Mesenchymal stem cell (in vitro differentiated cells and primary cell): ENCODE measurements at regions not wholly inside any gene's neighbourhood (a gene's known extent, or its start where the extent isn't known, plus 50 kb on each side); places are given as distances from the start of the nearest gene placed in this dataset.

Source experiments
- DNase-seq: peaks from one replicate; pipeline ENCODE4 v3.0.0-alpha.2; 2013
- H2AFZ ChIP-seq: one replicate; pipeline ENCODE4 v1.6.1; 2013; ENCODE audit warnings: low read depth, mild to moderate bottlenecking, control low read depth, inconsistent platforms, low read length, moderate library complexity
- H2AK5ac ChIP-seq: 2 replicates; pipeline ENCODE4 v1.6.1; 2013; ENCODE audit warnings: low read length, moderate library complexity, mild to moderate bottlenecking, inconsistent platforms; ENCODE audit not compliant: severe bottlenecking
- H2BK120ac ChIP-seq: one replicate; pipeline ENCODE4 v1.6.1; 2013; ENCODE audit warnings: low read depth, mild to moderate bottlenecking, inconsistent platforms, low read length, moderate library complexity
- H2BK12ac ChIP-seq, 2 experiments: one replicate each; pipeline ENCODE4 v1.6.1; 2013; ENCODE audit warnings: inconsistent platforms in 2 of 2, low read length in 2 of 2, mild to moderate bottlenecking in 2 of 2, moderate library complexity in 2 of 2, control low read depth in 1 of 2
- H2BK15ac ChIP-seq: one replicate; pipeline ENCODE4 v1.6.1; 2013; ENCODE audit warnings: mild to moderate bottlenecking, low read depth, inconsistent platforms; ENCODE audit not compliant: poor library complexity, severe bottlenecking
- H2BK5ac ChIP-seq: 2 replicates; pipeline ENCODE4 v1.6.1; 2013; ENCODE audit warnings: low read depth, mild to moderate bottlenecking, low read length, control low read depth, inconsistent platforms; ENCODE audit not compliant: poor library complexity, severe bottlenecking
- H3K14ac ChIP-seq, 2 experiments: one replicate each; pipeline ENCODE4 v1.6.1; 2013; ENCODE audit warnings: inconsistent platforms in 2 of 2, low read length in 2 of 2, control low read depth in 1 of 2, mild to moderate bottlenecking in 1 of 2, moderate library complexity in 1 of 2
- H3K18ac ChIP-seq, 2 experiments: one replicate each; pipeline ENCODE4 v1.6.1; 2013; ENCODE audit warnings: inconsistent platforms in 2 of 2, low read length in 2 of 2, control low read depth in 1 of 2, low read depth in 1 of 2, mild to moderate bottlenecking in 1 of 2
- H3K23ac ChIP-seq, 2 experiments: one replicate each; pipeline ENCODE4 v1.6.1; 2013; ENCODE audit warnings: inconsistent platforms in 2 of 2, low read length in 2 of 2, mild to moderate bottlenecking in 2 of 2, moderate library complexity in 2 of 2, control low read depth in 1 of 2
- H3K27ac ChIP-seq: 2 replicates; pipeline ENCODE4 v1.5.1; 2013; ENCODE audit warnings: mild to moderate bottlenecking, moderate library complexity, low read length, control low read depth, inconsistent platforms; ENCODE audit not compliant: poor library complexity, severe bottlenecking
- H3K27me3 ChIP-seq, 2 experiments: 2 replicates each; pipeline versions ENCODE4 v1.6.1 to v1.7.0; 2013; ENCODE audit warnings: low read length in 2 of 2, mild to moderate bottlenecking in 2 of 2, moderate library complexity in 2 of 2, control low read depth in 1 of 2, inconsistent platforms in 1 of 2; ENCODE audit not compliant: control insufficient read depth in 1 of 2, insufficient read depth in 1 of 2
- H3K36me3 ChIP-seq, 2 experiments: 2 replicates each; pipeline versions ENCODE4 v1.6.1 to v1.7.0; 2013; ENCODE audit warnings: low read length in 2 of 2, control low read depth in 1 of 2, inconsistent platforms in 1 of 2, low read depth in 1 of 2, mild to moderate bottlenecking in 1 of 2; ENCODE audit not compliant: insufficient read depth in 2 of 2, control insufficient read depth in 1 of 2
- H3K4ac ChIP-seq, 2 experiments: one replicate each; pipeline ENCODE4 v1.6.1; 2013; ENCODE audit warnings: inconsistent platforms in 2 of 2, low read length in 2 of 2, mild to moderate bottlenecking in 2 of 2, moderate library complexity in 2 of 2, control low read depth in 1 of 2, low read depth in 1 of 2
- H3K4me1 ChIP-seq: 2 replicates; pipeline ENCODE4 v1.6.1; 2013; ENCODE audit warnings: low read depth, low read length, control low read depth; ENCODE audit not compliant: control insufficient read depth, insufficient read depth
- H3K4me2 ChIP-seq: 2 replicates; pipeline ENCODE4 v1.6.1; 2013; ENCODE audit warnings: low read length, mild to moderate bottlenecking, inconsistent platforms; ENCODE audit not compliant: poor library complexity, severe bottlenecking
- H3K4me3 ChIP-seq, 2 experiments: 2 replicates each; pipeline versions ENCODE4 v1.5.1 to v1.7.0; 2013; ENCODE audit warnings: low read length in 2 of 2, mild to moderate bottlenecking in 2 of 2, control low read depth in 1 of 2, low read depth in 1 of 2; ENCODE audit not compliant: insufficient read depth in 1 of 2
- H3K79me1 ChIP-seq: replicated peaks from 2 replicates; pipeline ENCODE4 v1.6.1; 2013; ENCODE audit warnings: mild to moderate bottlenecking, control low read depth, low read length, inconsistent platforms; ENCODE audit not compliant: poor library complexity, severe bottlenecking
- H3K9ac ChIP-seq: 2 replicates; pipeline ENCODE4 v1.7.0; 2013; ENCODE audit warnings: mild to moderate bottlenecking, low read length, moderate library complexity
- H3K9me3 ChIP-seq: 2 replicates; pipeline ENCODE4 v1.7.0; 2013; ENCODE audit warnings: mild to moderate bottlenecking, low read length; ENCODE audit not compliant: control insufficient read depth
- H4K8ac ChIP-seq: one replicate; pipeline ENCODE4 v1.6.1; 2013; ENCODE audit warnings: inconsistent platforms, mild to moderate bottlenecking, low read length, moderate library complexity
- H4K91ac ChIP-seq: one replicate; pipeline ENCODE4 v1.6.1; 2013; ENCODE audit warnings: mild to moderate bottlenecking, low read length, inconsistent platforms
- WGBS: methylation state at CpG from one replicate; pipeline ENCODE4 v1.1.7; 2013; ENCODE audit warnings: mixed read lengths; 5-methylcytosine and 5-hydroxymethylcytosine counted together

GRCh38 chr12:111196532-111196931 is 172.4 kb downstream of the PHETA1 start:
- no peak overlapping the region for H3K18ac ChIP-seq
- H2AFZ ChIP-seq = no peak overlapping the region
- H3K14ac ChIP-seq = no peak overlapping the region
- no peak overlapping the region for H3K27ac ChIP-seq
- no peaks in the 10 kb centered on the region for H3K36me3 ChIP-seq
- no peak overlapping the region for H3K23ac ChIP-seq
- H3K4me3 ChIP-seq = no peak overlapping the region
- H3K27me3 ChIP-seq = peaks cover 6 to 68% of the 10 kb centered on the region in 2 experiments
- no peak for DNase-seq
- H2AK5ac ChIP-seq = no peak overlapping the region
- H2BK15ac ChIP-seq = no peak overlapping the region
- H4K91ac ChIP-seq = no peak overlapping the region
- H3K4ac ChIP-seq = no peak overlapping the region
- H2BK5ac ChIP-seq = no peak overlapping the region
- H3K9ac ChIP-seq = no peak overlapping the region
- H2BK12ac ChIP-seq = no peak overlapping the region
- H3K9me3 ChIP-seq = no peaks in the 10 kb centered on the region
- H3K4me2 ChIP-seq = no peak overlapping the region
- no peaks in the 10 kb centered on the region for H3K79me1 ChIP-seq
- no peak overlapping the region for H2BK120ac ChIP-seq
- no peak overlapping the region for H4K8ac ChIP-seq
- no peaks in the 10 kb centered on the region for H3K4me1 ChIP-seq
- 85% methylated on average over 4 of the region's 5 CpGs for WGBS

- no peak overlapping the region for H3K9ac ChIP-seq
- no peak overlapping the region for H2AK5ac ChIP-seq
- H2AFZ ChIP-seq = no peak overlapping the region
- H3K14ac ChIP-seq = no peak overlapping the region
- H3K4me2 ChIP-seq = no peak overlapping the region
- H3K18ac ChIP-seq = no peak overlapping the region
- H3K79me1 ChIP-seq = no peaks in the 10 kb centered on the region
- no peak overlapping the region for H2BK120ac ChIP-seq
- DNase-seq = no peak
- H2BK5ac ChIP-seq = no peak overlapping the region
- H3K23ac ChIP-seq = no peak overlapping the region
- peaks cover 6 to 60% of the 10 kb centered on the region in 2 experiments for H3K27me3 ChIP-seq
- 75% methylated on average over 8 of the region's 8 CpGs for WGBS
- H3K27ac ChIP-seq = no peak overlapping the region
- H3K9me3 ChIP-seq = no peaks in the 10 kb centered on the region
- H3K4ac ChIP-seq = no peak overlapping the region
- H2BK12ac ChIP-seq = no peak overlapping the region
- H4K91ac ChIP-seq = no peak overlapping the region
- no peak overlapping the region for H4K8ac ChIP-seq
- H3K36me3 ChIP-seq = no peaks in the 10 kb centered on the region
- no peak overlapping the region for H2BK15ac ChIP-seq
- H3K4me1 ChIP-seq = no peaks in the 10 kb centered on the region
- no peak overlapping the region for H3K4me3 ChIP-seq
These were observed 173.6 kb downstream of the PHETA1 start for GRCh38 chr12:111195316-111195715.

GRCh38 chr12:111194703-111195051 is 174.2 kb downstream of the PHETA1 start:
- H2BK12ac ChIP-seq = no peak overlapping the region
- H4K8ac ChIP-seq = no peak overlapping the region
- H3K4me3 ChIP-seq = no peak overlapping the region
- H3K27ac ChIP-seq = no peak overlapping the region
- H3K18ac ChIP-seq = no peak overlapping the region
- no peak overlapping the region for H2BK15ac ChIP-seq
- no peak overlapping the region for H2BK5ac ChIP-seq
- no peak overlapping the region for H3K4me2 ChIP-seq
- no peak overlapping the region for H3K23ac ChIP-seq
- H4K91ac ChIP-seq = no peak overlapping the region
- no peak overlapping the region for H3K4ac ChIP-seq
- no peak for DNase-seq
- no peaks in the 10 kb centered on the region for H3K79me1 ChIP-seq
- H3K36me3 ChIP-seq = no peaks in the 10 kb centered on the region
- WGBS = 83% methylated on average over 9 of the region's 9 CpGs
- no peak overlapping the region for H3K9ac ChIP-seq
- no peak overlapping the region for H3K14ac ChIP-seq
- H2AFZ ChIP-seq = no peak overlapping the region
- no peak overlapping the region for H2AK5ac ChIP-seq
- no peak overlapping the region for H2BK120ac ChIP-seq
- peaks cover 2 to 54% of the 10 kb centered on the region in 2 experiments for H3K27me3 ChIP-seq
- no peaks in the 10 kb centered on the region for H3K4me1 ChIP-seq
- peaks cover 4% of the 10 kb centered on the region for H3K9me3 ChIP-seq

- no peak overlapping the region for H3K9ac ChIP-seq
- WGBS = 79% methylated on average over 15 of the region's 15 CpGs
- H2BK5ac ChIP-seq = no peak overlapping the region
- no peaks in the 10 kb centered on the region for H3K79me1 ChIP-seq
- no peak overlapping the region for H2BK15ac ChIP-seq
- H4K8ac ChIP-seq = no peak overlapping the region
- H3K9me3 ChIP-seq = peaks cover 4% of the 10 kb centered on the region
- no peak overlapping the region for H3K4ac ChIP-seq
- peaks cover 0 to 51% of the 10 kb centered on the region in 2 experiments for H3K27me3 ChIP-seq
- no peaks in the 10 kb centered on the region for H3K4me1 ChIP-seq
- H3K14ac ChIP-seq = no peak overlapping the region
- H3K4me3 ChIP-seq = no peak overlapping the region
- H2BK120ac ChIP-seq = no peak overlapping the region
- no peak overlapping the region for H2AK5ac ChIP-seq
- H2AFZ ChIP-seq = no peak overlapping the region
- DNase-seq = no peak
- no peak overlapping the region for H3K18ac ChIP-seq
- no peak overlapping the region for H3K27ac ChIP-seq
- no peak overlapping the region for H3K23ac ChIP-seq
- no peaks in the 10 kb centered on the region for H3K36me3 ChIP-seq
- no peak overlapping the region for H3K4me2 ChIP-seq
- no peak overlapping the region for H2BK12ac ChIP-seq
- no peak overlapping the region for H4K91ac ChIP-seq
These were observed 174.8 kb downstream of the PHETA1 start for GRCh38 chr12:111193977-111194702.
